Endodermal cell (in vitro differentiated cells): ENCODE measurements at regions not wholly inside any gene's neighbourhood (a gene's known extent, or its start where the extent isn't known, plus 50 kb on each side); places are given as distances from the start of the nearest gene placed in this dataset.

ENCODE experiments used
- DNase-seq: peaks from one replicate; pipeline ENCODE4 v3.0.0-alpha.2; 2017
- H3K27ac ChIP-seq: 2 replicates; pipeline ENCODE4 v1.5.1; 2013; ENCODE audit warnings: mild to moderate bottlenecking, low read depth, low read length, moderate library complexity
- H3K27me3 ChIP-seq: 2 replicates; pipeline ENCODE4 v1.6.1; 2013; ENCODE audit warnings: mild to moderate bottlenecking, low read length, moderate library complexity; ENCODE audit not compliant: insufficient read depth, control insufficient read depth, poor library complexity, severe bottlenecking
- H3K36me3 ChIP-seq: 2 replicates; pipeline ENCODE4 v1.7.0; 2013; ENCODE audit warnings: mild to moderate bottlenecking, low read length, moderate library complexity; ENCODE audit not compliant: control insufficient read depth, insufficient read depth
- H3K4me1 ChIP-seq: one replicate; pipeline ENCODE4 v1.7.0; 2013; ENCODE audit warnings: low read length; ENCODE audit not compliant: control insufficient read depth, insufficient read depth
- H3K4me3 ChIP-seq: 2 replicates; pipeline ENCODE4 v1.5.1; 2013; ENCODE audit warnings: mild to moderate bottlenecking, low read length, moderate library complexity
- H3K9ac ChIP-seq: 2 replicates; pipeline ENCODE4 v1.6.1; 2013; ENCODE audit warnings: mild to moderate bottlenecking, low read length, moderate library complexity; ENCODE audit not compliant: poor library complexity, severe bottlenecking; ENCODE audit errors: extremely low read depth
- H3K9me3 ChIP-seq: 2 replicates; pipeline ENCODE4 v1.6.1; 2013; ENCODE audit warnings: mild to moderate bottlenecking, low read length, moderate library complexity; ENCODE audit not compliant: control insufficient read depth
- H3K27ac Mint-ChIP-seq: 2 replicates; pipeline ENCODE4 v1.8.0; 2020; ENCODE audit warnings: mixed read lengths
- H3K27me3 Mint-ChIP-seq: 2 replicates; pipeline ENCODE4 v1.8.0; 2021; ENCODE audit warnings: mild to moderate bottlenecking, mixed read lengths; ENCODE audit not compliant: insufficient read depth
- H3K36me3 Mint-ChIP-seq: 2 replicates; pipeline ENCODE4 v1.8.0; 2020; ENCODE audit warnings: low read depth, mixed read lengths
- H3K4me1 Mint-ChIP-seq: 2 replicates; pipeline ENCODE4 v1.8.0; 2020; ENCODE audit warnings: mixed read lengths
- H3K4me3 Mint-ChIP-seq: 2 replicates; pipeline ENCODE4 v1.8.0; 2020; ENCODE audit warnings: mild to moderate bottlenecking, moderate library complexity, mixed read lengths
- H3K9me3 Mint-ChIP-seq: 2 replicates; pipeline ENCODE4 v1.8.0; 2020; ENCODE audit warnings: mild to moderate bottlenecking, mixed read lengths
- WGBS, 2 experiments: methylation state at CpG; one replicate each; pipeline versions ENCODE4 v1.1.5 to v1.1.7; 2013; ENCODE audit warnings: missing lambda C conversion rate in 2 of 2, mixed read lengths in 1 of 2; ENCODE audit not compliant: insufficient coverage in 1 of 2, insufficient read length in 1 of 2; 5-methylcytosine and 5-hydroxymethylcytosine counted together
- TF ChIP-seq, protein P1 (sequence below): fragments of 200-600 bp; sonication (generic); conservative IDR thresholded peaks from 2 replicates; pipeline ENCODE4 v1.5.0; 2021; ENCODE audit warnings: antibody characterized with exemption, mild to moderate bottlenecking

DNA sequence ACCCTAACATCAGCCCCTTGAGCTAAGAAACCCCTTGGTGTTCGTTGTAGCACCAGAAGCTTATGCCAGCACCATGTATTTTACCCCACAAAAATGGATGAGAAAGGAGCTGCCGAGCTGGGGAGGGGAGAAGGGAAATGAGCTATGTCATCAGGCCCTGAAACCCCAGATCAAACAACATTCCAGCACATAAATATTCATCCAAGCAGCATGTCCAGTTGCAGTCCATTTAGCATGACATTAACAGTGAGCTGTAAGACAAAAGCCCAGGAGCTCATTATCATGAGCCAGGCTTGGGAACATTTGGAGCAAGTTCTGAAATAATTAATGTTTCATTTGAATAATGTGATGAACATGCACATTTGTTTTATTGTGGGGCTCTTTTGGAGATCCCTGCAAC lies 630.1 kb upstream of the TMEM132C start:
- TF ChIP-seq, protein P1, sequence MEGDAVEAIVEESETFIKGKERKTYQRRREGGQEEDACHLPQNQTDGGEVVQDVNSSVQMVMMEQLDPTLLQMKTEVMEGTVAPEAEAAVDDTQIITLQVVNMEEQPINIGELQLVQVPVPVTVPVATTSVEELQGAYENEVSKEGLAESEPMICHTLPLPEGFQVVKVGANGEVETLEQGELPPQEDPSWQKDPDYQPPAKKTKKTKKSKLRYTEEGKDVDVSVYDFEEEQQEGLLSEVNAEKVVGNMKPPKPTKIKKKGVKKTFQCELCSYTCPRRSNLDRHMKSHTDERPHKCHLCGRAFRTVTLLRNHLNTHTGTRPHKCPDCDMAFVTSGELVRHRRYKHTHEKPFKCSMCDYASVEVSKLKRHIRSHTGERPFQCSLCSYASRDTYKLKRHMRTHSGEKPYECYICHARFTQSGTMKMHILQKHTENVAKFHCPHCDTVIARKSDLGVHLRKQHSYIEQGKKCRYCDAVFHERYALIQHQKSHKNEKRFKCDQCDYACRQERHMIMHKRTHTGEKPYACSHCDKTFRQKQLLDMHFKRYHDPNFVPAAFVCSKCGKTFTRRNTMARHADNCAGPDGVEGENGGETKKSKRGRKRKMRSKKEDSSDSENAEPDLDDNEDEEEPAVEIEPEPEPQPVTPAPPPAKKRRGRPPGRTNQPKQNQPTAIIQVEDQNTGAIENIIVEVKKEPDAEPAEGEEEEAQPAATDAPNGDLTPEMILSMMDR = no peak
- Mint-ChIP-seq H3K4me3 (no peak overlapping the region), H3K27me3 (no peaks in the 10 kb centered on the region), H3K36me3 (no peaks in the 10 kb centered on the region), H3K27ac (no peak overlapping the region), H3K9me3 (peaks cover 11% of the 10 kb centered on the region), H3K4me1 (peaks cover 10% of the 10 kb centered on the region)
- H3K36me3 ChIP-seq = no peaks in the 10 kb centered on the region
- 96% methylated on average over 2 of the region's 2 CpGs; no CpG with 5 or more reads in 1 of the 2 experiments for WGBS, 2 experiments
- no peaks in the 10 kb centered on the region for H3K9me3 ChIP-seq
- no peaks in the 10 kb centered on the region for H3K27me3 ChIP-seq
- no peak overlapping the region for H3K4me3 ChIP-seq
- no peak overlapping the region for H3K9ac ChIP-seq
- H3K4me1 ChIP-seq = no peaks in the 10 kb centered on the region
- H3K27ac ChIP-seq = no peak overlapping the region
- DNase-seq = no peak

DNA sequence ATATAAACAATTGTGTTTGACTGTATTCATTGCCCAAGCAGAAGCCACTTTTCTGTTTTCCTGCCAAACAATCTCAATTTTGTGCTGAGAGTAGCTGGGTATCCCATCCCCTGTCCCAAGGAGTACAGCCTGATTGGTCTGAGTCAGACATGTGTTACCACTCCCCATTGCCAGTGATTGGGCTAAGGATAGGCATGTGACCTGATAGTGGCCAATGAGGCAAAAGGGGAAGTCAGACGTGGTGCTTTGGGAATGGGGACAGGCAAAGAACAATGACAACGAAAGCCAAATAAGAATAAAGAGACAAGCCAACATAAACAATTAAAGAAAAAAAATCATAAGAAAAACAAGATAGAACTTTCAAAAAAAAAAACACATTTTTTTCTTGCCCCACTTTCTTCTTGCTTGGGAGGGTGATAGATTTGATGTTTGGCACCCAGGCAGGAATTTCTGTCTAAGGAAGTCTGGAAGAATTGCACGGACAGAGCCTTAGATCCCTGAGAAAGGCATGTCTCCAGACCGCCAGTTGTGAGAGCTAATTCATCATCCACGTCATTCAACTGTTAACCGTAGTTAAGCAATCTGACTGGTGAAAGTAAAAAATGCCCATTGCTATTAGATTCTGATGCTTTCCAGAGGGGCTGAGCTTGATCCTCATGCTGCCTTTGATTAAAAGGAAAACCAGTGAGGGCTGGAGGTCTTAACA lies 626.6 kb upstream of the TMEM132C start:
- WGBS, 2 experiments = 63 to 92% methylated on average over 4 to 6 of the region's 6 CpGs
- no peak overlapping the region for H3K4me3 ChIP-seq
- Mint-ChIP-seq H3K9me3 (peaks cover 7% of the 10 kb centered on the region), H3K27me3 (no peaks in the 10 kb centered on the region), H3K36me3 (no peaks in the 10 kb centered on the region), H3K27ac (no peak overlapping the region), H3K4me1 (peaks cover 20% of the 10 kb centered on the region), H3K4me3 (no peak overlapping the region)
- no peak for DNase-seq
- TF ChIP-seq, protein P1 = no peak
- no peaks in the 10 kb centered on the region for H3K36me3 ChIP-seq
- H3K4me1 ChIP-seq = no peaks in the 10 kb centered on the region
- peaks cover 8% of the 10 kb centered on the region for H3K9me3 ChIP-seq
- H3K27me3 ChIP-seq = no peaks in the 10 kb centered on the region
- H3K9ac ChIP-seq = no peak overlapping the region
- H3K27ac ChIP-seq = peak overlapping the region; percentile 52

DNA sequence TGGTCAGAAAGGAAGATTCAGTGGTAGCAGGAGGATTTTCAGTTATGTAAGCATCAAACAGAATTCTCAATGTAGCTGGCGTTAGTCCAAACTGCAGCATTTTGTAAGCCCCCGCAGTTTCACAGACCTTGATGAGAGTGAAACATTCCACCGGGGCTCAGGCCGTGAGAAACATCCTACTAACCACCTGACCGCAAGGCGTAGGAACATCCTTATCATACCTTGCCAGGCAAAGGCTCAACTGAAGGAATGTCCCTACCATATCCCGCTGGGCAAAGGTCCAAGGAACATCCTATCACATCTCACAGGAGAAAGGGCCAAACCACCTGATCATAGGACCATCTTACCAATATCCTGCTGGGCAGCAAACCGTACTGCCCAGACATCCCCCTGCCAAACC lies 624.8 kb upstream of the TMEM132C start:
- peaks cover 11% of the 10 kb centered on the region for H3K4me1 Mint-ChIP-seq
- TF ChIP-seq, protein P1 = no peak
- Histone ChIP-seq H3K9me3 (peaks cover 8% of the 10 kb centered on the region), H3K27ac (no peak overlapping the region), H3K9ac (no peak overlapping the region), H3K36me3 (no peaks in the 10 kb centered on the region), H3K4me1 (no peaks in the 10 kb centered on the region), H3K27me3 (no peaks in the 10 kb centered on the region), H3K4me3 (no peak overlapping the region)
- H3K9me3 Mint-ChIP-seq = peaks cover 7% of the 10 kb centered on the region
- 88 to 93% methylated on average over 6 to 8 of the region's 8 CpGs for WGBS, 2 experiments
- H3K27me3 Mint-ChIP-seq = no peaks in the 10 kb centered on the region
- no peak overlapping the region for H3K4me3 Mint-ChIP-seq
- peak; percentile 63 for DNase-seq
- no peak overlapping the region for H3K27ac Mint-ChIP-seq
- no peaks in the 10 kb centered on the region for H3K36me3 Mint-ChIP-seq
